ENCODE measurements at regions not wholly inside any gene's neighbourhood (a gene's known extent, or its start where the extent isn't known, plus 50 kb on each side); places are given as distances from the start of the nearest gene placed in this dataset.

DNA sequence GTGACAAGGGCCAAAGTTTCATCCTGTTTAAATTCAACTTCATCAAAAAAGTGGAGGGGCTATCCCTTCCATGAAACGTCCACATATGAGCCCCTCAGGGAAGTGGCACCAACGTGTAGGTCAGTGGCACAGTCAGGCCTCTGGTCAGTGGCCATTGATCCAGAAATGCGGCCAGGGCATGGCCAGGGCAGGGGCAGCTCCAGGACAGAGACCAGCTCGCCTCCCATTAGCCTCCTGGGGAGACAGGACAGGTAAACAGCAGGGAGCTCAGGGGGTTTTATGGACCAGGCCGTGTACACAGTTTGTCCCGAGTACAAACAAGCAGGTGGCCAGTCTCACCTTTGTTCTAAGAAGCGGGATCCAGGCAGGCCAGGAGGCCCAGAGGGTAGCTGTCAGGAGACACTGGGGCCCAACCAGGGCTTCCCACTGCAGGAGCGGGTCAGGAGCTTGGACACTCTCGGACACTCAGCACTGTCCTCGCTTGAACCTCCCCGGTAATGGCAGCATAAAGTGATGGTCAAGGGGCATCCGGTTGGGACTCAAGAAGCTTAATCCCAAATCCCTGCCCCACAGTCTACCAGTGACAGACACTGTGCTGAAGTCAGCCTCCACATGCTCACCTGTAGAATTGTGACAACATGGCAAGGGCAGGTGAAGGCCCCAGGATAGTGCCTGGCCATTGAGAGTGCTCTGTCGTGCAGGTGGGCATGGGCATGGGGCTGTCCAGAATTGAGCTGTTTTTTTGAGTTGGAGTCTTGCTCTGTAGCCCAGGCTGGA, 144.1 kb upstream of the ERRFI1 start (continued):
- peak; percentile 72 for TF ChIP-seq MYC (CRISPR knock-in tag; IDR thresholded peaks at IDR 0.05; ENCODE audit: borderline replicate concordance)
- 0 out of 2 replicates have a peak, but pooled peaks have one; percentile 56 for TF ChIP-seq ZNF619 (CRISPR knock-in tag; IDR thresholded peaks at IDR 0.05)
- TF ChIP-seq MTF1 (CRISPR knock-in tag; IDR thresholded peaks at IDR 0.05) = no peak
- peak; percentile 75 for TF ChIP-seq HNF4A (CRISPR knock-in tag; IDR thresholded peaks at IDR 0.05)
- TF ChIP-seq ISX (CRISPR knock-in tag; conservative IDR thresholded peaks at IDR 0.05) = no peak
- TF ChIP-seq ZNF253 (CRISPR knock-in tag; IDR thresholded peaks at IDR 0.05; ENCODE audit: borderline replicate concordance) = no peak
- TF ChIP-seq ZNF350 (CRISPR knock-in tag; IDR thresholded peaks at IDR 0.05; ENCODE audit: borderline replicate concordance, low read depth) = peak; percentile 74; the same call in 1 of the 2 replicates
- no peak for TF ChIP-seq GZF1 (CRISPR knock-in tag; IDR thresholded peaks at IDR 0.05)
- TF ChIP-seq FOXK2 (IDR thresholded peaks at IDR 0.05) = no peak
- TF ChIP-seq, protein P1, sequence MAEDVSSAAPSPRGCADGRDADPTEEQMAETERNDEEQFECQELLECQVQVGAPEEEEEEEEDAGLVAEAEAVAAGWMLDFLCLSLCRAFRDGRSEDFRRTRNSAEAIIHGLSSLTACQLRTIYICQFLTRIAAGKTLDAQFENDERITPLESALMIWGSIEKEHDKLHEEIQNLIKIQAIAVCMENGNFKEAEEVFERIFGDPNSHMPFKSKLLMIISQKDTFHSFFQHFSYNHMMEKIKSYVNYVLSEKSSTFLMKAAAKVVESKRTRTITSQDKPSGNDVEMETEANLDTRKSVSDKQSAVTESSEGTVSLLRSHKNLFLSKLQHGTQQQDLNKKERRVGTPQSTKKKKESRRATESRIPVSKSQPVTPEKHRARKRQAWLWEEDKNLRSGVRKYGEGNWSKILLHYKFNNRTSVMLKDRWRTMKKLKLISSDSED (CRISPR knock-in tag; IDR thresholded peaks at IDR 0.05) = no peak
- peak; percentile 92 for TF ChIP-seq MED1 (CRISPR knock-in tag; IDR thresholded peaks at IDR 0.05)
- no peak for TF ChIP-seq RBM39 (IDR thresholded peaks at IDR 0.05; ENCODE audit: low read depth, low read length, poor library complexity, severe bottlenecking)
- peak; percentile 86; the same call in 1 of the 2 replicates for TF ChIP-seq ZNF556 (CRISPR knock-in tag; IDR thresholded peaks at IDR 0.05; ENCODE audit: borderline replicate concordance)
- no peak for TF ChIP-seq EED (CRISPR knock-in tag; IDR thresholded peaks at IDR 0.05)
- TF ChIP-seq HDAC1 (CRISPR knock-in tag; IDR thresholded peaks at IDR 0.05) = peak; percentile 75
- no peak for TF ChIP-seq NFKBIZ (CRISPR knock-in tag; IDR thresholded peaks at IDR 0.05)
- TF ChIP-seq, protein P2, sequence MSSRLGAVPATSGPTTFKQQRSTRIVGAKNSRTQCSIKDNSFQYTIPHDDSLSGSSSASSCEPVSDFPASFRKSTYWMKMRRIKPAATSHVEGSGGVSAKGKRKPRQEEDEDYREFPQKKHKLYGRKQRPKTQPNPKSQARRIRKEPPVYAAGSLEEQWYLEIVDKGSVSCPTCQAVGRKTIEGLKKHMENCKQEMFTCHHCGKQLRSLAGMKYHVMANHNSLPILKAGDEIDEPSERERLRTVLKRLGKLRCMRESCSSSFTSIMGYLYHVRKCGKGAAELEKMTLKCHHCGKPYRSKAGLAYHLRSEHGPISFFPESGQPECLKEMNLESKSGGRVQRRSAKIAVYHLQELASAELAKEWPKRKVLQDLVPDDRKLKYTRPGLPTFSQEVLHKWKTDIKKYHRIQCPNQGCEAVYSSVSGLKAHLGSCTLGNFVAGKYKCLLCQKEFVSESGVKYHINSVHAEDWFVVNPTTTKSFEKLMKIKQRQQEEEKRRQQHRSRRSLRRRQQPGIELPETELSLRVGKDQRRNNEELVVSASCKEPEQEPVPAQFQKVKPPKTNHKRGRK (CRISPR knock-in tag; IDR thresholded peaks at IDR 0.05) = no peak; the same call in 1 of the 2 replicates
- TF ChIP-seq, protein P3, sequence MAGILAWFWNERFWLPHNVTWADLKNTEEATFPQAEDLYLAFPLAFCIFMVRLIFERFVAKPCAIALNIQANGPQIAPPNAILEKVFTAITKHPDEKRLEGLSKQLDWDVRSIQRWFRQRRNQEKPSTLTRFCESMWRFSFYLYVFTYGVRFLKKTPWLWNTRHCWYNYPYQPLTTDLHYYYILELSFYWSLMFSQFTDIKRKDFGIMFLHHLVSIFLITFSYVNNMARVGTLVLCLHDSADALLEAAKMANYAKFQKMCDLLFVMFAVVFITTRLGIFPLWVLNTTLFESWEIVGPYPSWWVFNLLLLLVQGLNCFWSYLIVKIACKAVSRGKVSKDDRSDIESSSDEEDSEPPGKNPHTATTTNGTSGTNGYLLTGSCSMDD (CRISPR knock-in tag; IDR thresholded peaks at IDR 0.05) = no peak
- no peak for TF ChIP-seq ISL2 (CRISPR knock-in tag; IDR thresholded peaks at IDR 0.05)
- TF ChIP-seq, protein P4, sequence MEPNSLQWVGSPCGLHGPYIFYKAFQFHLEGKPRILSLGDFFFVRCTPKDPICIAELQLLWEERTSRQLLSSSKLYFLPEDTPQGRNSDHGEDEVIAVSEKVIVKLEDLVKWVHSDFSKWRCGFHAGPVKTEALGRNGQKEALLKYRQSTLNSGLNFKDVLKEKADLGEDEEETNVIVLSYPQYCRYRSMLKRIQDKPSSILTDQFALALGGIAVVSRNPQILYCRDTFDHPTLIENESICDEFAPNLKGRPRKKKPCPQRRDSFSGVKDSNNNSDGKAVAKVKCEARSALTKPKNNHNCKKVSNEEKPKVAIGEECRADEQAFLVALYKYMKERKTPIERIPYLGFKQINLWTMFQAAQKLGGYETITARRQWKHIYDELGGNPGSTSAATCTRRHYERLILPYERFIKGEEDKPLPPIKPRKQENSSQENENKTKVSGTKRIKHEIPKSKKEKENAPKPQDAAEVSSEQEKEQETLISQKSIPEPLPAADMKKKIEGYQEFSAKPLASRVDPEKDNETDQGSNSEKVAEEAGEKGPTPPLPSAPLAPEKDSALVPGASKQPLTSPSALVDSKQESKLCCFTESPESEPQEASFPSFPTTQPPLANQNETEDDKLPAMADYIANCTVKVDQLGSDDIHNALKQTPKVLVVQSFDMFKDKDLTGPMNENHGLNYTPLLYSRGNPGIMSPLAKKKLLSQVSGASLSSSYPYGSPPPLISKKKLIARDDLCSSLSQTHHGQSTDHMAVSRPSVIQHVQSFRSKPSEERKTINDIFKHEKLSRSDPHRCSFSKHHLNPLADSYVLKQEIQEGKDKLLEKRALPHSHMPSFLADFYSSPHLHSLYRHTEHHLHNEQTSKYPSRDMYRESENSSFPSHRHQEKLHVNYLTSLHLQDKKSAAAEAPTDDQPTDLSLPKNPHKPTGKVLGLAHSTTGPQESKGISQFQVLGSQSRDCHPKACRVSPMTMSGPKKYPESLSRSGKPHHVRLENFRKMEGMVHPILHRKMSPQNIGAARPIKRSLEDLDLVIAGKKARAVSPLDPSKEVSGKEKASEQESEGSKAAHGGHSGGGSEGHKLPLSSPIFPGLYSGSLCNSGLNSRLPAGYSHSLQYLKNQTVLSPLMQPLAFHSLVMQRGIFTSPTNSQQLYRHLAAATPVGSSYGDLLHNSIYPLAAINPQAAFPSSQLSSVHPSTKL (CRISPR knock-in tag; IDR thresholded peaks at IDR 0.05) = peak; percentile 71
- TF ChIP-seq MTA3 (CRISPR knock-in tag; IDR thresholded peaks at IDR 0.05) = no peak
- TF ChIP-seq SIN3B (IDR thresholded peaks at IDR 0.05; ENCODE audit: low read length) = no peak
- peak; percentile 38 to 80; a peak in 3 of 4 replicates for TF ChIP-seq EP300 (IDR thresholded peaks at IDR 0.05; ENCODE audit: low read depth in 2 of 2, low read length in 2 of 2)
- no peak for TF ChIP-seq EP300 (CRISPR knock-in tag; IDR thresholded peaks at IDR 0.05; ENCODE audit: borderline replicate concordance)
